B cell (primary cell): ENCODE measurements at regions not wholly inside any gene's neighbourhood (a gene's known extent, or its start where the extent isn't known, plus 50 kb on each side); places are given as distances from the start of the nearest gene placed in this dataset.

Experiments used
- ATAC-seq: fragments of 200-7000 bp; cut with Tn5 transposase; one replicate; pipeline ENCODE4 v1.10.0; 2021; ENCODE audit warnings: low read depth, mild to moderate bottlenecking, moderate number of reproducible peaks, moderate library complexity
- CTCF ChIA-PET: fragments of 350-600 bp; sonication (Branson Sonifier 250); formaldehyde crosslinking; loops from one replicate; lab custom pipeline; 2021; ENCODE audit warnings: antibody characterized with exemption, inconsistent platforms; lab: Charles Lee
- POLR2A ChIA-PET: fragments of 350-600 bp; sonication (Branson Sonifier 250); formaldehyde crosslinking; loops from one replicate; lab custom pipeline; 2021; ENCODE audit warnings: antibody characterized with exemption; lab: Charles Lee
- DNase-seq: peaks from one replicate; pipeline ENCODE4 v3.0.0; 2013
- H2AFZ ChIP-seq: 2 replicates; pipeline ENCODE4 v1.6.1; 2012; ENCODE audit warnings: mild to moderate bottlenecking, low read depth, low read length; ENCODE audit not compliant: insufficient read depth, poor library complexity, severe bottlenecking
- H3K27ac ChIP-seq, 2 donors: 1 replicate in 1 of 2; 2 replicates in 1 of 2; pipeline ENCODE4 v1.5.1; 2012 to 2013; ENCODE audit warnings: low read length in 2 of 2, mild to moderate bottlenecking in 2 of 2, moderate library complexity in 1 of 2
- H3K27me3 ChIP-seq, 4 experiments: fragments of 200-600 bp in 1 of 4; sonication (generic) in 1 of 4; replicated peaks in 1 of 4; 1 replicate in 2 of 4; 2 replicates in 2 of 4; pipeline versions ENCODE4 v1.6.1 to v1.7.0; 2013 to 2016; ENCODE audit warnings: low read length in 3 of 4, mild to moderate bottlenecking in 2 of 4, mixed read lengths in 1 of 4, moderate library complexity in 1 of 4; ENCODE audit not compliant: insufficient read depth in 4 of 4, control insufficient read depth in 3 of 4; ENCODE audit errors: control extremely low read depth in 1 of 4
- H3K36me3 ChIP-seq, 2 experiments: replicated peaks in 1 of 2; 1 replicate in 1 of 2; 2 replicates in 1 of 2; pipeline versions ENCODE4 v1.6.1 to v1.7.1; 2013; ENCODE audit warnings: low read length in 1 of 2; ENCODE audit not compliant: insufficient read depth in 2 of 2, control insufficient read depth in 1 of 2; ENCODE audit errors: control extremely low read depth in 1 of 2, extremely low read depth in 1 of 2
- H3K4me1 ChIP-seq, 2 donors: fragments of 200-600 bp in 1 of 2; sonication (generic) in 1 of 2; 1 replicate in 1 of 2; 2 replicates in 1 of 2; pipeline versions ENCODE4 v1.5.1 to v1.6.1; 2013 to 2017; ENCODE audit warnings: low read length in 2 of 2; ENCODE audit not compliant: control insufficient read depth in 2 of 2, insufficient read depth in 2 of 2
- H3K4me2 ChIP-seq: replicated peaks from 2 replicates; pipeline ENCODE3; 2012; ENCODE audit warnings: mild to moderate bottlenecking, low read depth, low read length; ENCODE audit not compliant: poor library complexity, severe bottlenecking
- H3K4me3 ChIP-seq, 5 experiments: fragments of 200-600 bp in 1 of 5; sonication (generic) in 1 of 5; 1 replicate in 3 of 5; 2 replicates in 2 of 5; pipeline versions ENCODE4 v1.5.1 to v1.7.0; 2011 to 2016; ENCODE audit warnings: low read length in 4 of 5, mild to moderate bottlenecking in 4 of 5, low read depth in 2 of 5, control low read depth in 1 of 5, moderate library complexity in 1 of 5; ENCODE audit not compliant: insufficient read depth in 1 of 5; ENCODE audit errors: control extremely low read depth in 1 of 5, extremely low read depth in 1 of 5
- H3K79me2 ChIP-seq: fragments of 200-600 bp; sonication (generic); one replicate; pipeline ENCODE4 v1.6.0; 2016; ENCODE audit warnings: low read length; ENCODE audit not compliant: control insufficient read depth, insufficient read depth
- H3K9ac ChIP-seq: fragments of 200-600 bp; sonication (generic); 2 replicates; pipeline ENCODE4 v1.6.1; 2017; ENCODE audit warnings: mild to moderate bottlenecking, low read length, moderate library complexity
- H3K9me3 ChIP-seq, 3 donors: one replicate each; pipeline versions ENCODE4 v1.6.1 to v1.7.1; 2013; ENCODE audit warnings: low read length in 2 of 3; ENCODE audit not compliant: control insufficient read depth in 2 of 3, insufficient read depth in 1 of 3; ENCODE audit errors: control extremely low read depth in 1 of 3
- H4K20me1 ChIP-seq: 2 replicates; pipeline ENCODE4 v1.6.0; 2012; ENCODE audit warnings: mild to moderate bottlenecking, low read length; ENCODE audit not compliant: insufficient read depth, control insufficient read depth, poor library complexity, severe bottlenecking
- H3K27ac Mint-ChIP-seq: one replicate; pipeline ENCODE4 v1.8.0; 2021; ENCODE audit warnings: mixed read lengths
- H3K27me3 Mint-ChIP-seq: one replicate; pipeline ENCODE4 v1.8.0; 2021; ENCODE audit warnings: mixed read lengths
- H3K4me1 Mint-ChIP-seq: one replicate; pipeline ENCODE4 v1.8.0; 2021; ENCODE audit warnings: mixed read lengths
- H3K4me3 Mint-ChIP-seq: one replicate; pipeline ENCODE4 v1.8.0; 2021; ENCODE audit warnings: mixed read lengths
- H3K9me3 Mint-ChIP-seq: one replicate; pipeline ENCODE4 v1.8.0; 2022; ENCODE audit warnings: mixed read lengths; ENCODE audit not compliant: insufficient read depth
- CTCF ChIP-seq: fragments of 200-600 bp; IDR thresholded peaks from one replicate; pipeline ENCODE4 v1.8.0; 2022; ENCODE audit warnings: antibody characterized with exemption, mild to moderate bottlenecking
- EZH2 ChIP-seq: IDR thresholded peaks from 2 replicates; pipeline ENCODE4 v1.6.1; 2012; ENCODE audit warnings: borderline replicate concordance, low read depth, mild to moderate bottlenecking, moderate library complexity, low read length; ENCODE audit not compliant: insufficient read depth, poor library complexity, severe bottlenecking
- WGBS: methylation state at CpG from one replicate; pipeline ENCODE4 v1.1.5; 2013; ENCODE audit warnings: missing lambda C conversion rate; ENCODE audit not compliant: insufficient coverage; 5-methylcytosine and 5-hydroxymethylcytosine counted together
- intact Hi-C: fragments of 100-400 bp; cut with micrococcal nuclease; formaldehyde crosslinking; loops from one replicate; pipeline ENCODE4 v1.10.0; 2022

GRCh38 chr12:115233891-115234543 is 550.0 kb upstream of the TBX3 start:
- ATAC-seq: no peak
- ChIA-PET POLR2A (no interaction called here), CTCF (no interaction called here)
- Histone ChIP-seq H3K27ac (no peak overlapping the region), H3K9me3 (no peaks in the 10 kb centered on the region), H3K4me2 (no peak overlapping the region), H3K4me3 (no peak overlapping the region), H3K27me3 (peaks cover 0 to 3% (median 0%) of the 10 kb centered on the region in 4 experiments), H3K4me1 (no peaks in the 10 kb centered on the region), H4K20me1 (no peaks in the 10 kb centered on the region), H3K79me2 (no peaks in the 10 kb centered on the region), H3K36me3 (no peaks in the 10 kb centered on the region), H3K9ac (no peak overlapping the region), H2AFZ (no peak overlapping the region)
- Mint-ChIP-seq H3K4me3 (no peak overlapping the region), H3K4me1 (no peaks in the 10 kb centered on the region), H3K27ac (no peak overlapping the region), H3K27me3 (no peaks in the 10 kb centered on the region), H3K9me3 (peaks cover 2% of the 10 kb centered on the region)
- TF ChIP-seq EZH2: no peak
- no peak for TF ChIP-seq CTCF
- DNase-seq: no peak
- WGBS: 59% methylated on average over 5 of the region's 6 CpGs
- intact Hi-C loops: no loop called here

DNA sequence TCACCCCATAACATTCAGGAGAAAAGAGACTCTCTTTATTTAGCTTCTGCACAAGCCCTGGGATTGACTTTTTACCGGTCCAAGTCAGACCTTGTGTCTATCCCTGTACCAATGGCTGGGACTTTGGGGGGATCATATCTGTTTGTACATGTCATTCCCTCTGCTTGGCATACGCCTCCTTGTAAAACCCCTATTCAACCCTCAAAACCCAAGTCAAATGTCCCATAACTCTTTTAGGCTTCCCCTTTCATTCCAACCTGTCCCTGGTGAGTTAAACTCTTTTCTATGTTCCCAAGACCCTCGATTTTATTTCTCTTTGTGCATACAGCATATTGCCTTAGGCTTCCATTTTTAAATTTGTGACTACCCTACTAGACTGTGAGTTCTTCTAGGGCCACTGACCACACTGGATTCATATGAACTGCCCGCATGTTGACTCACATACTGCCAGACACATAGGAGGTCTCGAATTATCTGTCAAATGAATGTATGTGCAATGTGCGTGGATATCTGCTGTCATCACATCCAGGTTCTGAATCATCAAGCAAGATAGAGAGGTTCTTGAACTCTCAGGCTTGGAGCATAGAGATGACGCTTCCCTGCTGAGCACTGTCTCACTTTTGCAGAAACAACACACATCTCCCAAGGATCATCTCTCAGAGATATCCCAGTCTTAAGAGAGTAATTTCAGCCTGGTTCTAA is 548.6 kb upstream of the TBX3 start:
- Mint-ChIP-seq H3K9me3 (peaks cover 2% of the 10 kb centered on the region), H3K4me3 (no peak overlapping the region), H3K4me1 (no peaks in the 10 kb centered on the region), H3K27ac (no peak overlapping the region), H3K27me3 (no peaks in the 10 kb centered on the region)
- ChIA-PET POLR2A (no interaction called here), CTCF (no interaction called here)
- H3K4me2 ChIP-seq: no peak overlapping the region
- H3K4me3 ChIP-seq: no peak overlapping the region
- no peaks in the 10 kb centered on the region for H3K4me1 ChIP-seq
- H3K9me3 ChIP-seq: no peaks in the 10 kb centered on the region
- TF ChIP-seq EZH2: no peak
- TF ChIP-seq CTCF: no peak
- DNase-seq (no peak), ATAC-seq (no peak)
- no peaks in the 10 kb centered on the region for H3K79me2 ChIP-seq
- H3K27me3 ChIP-seq: peaks cover 0 to 3% (median 0%) of the 10 kb centered on the region in 4 experiments
- no peak overlapping the region for H2AFZ ChIP-seq
- no peak overlapping the region for H3K27ac ChIP-seq
- H3K36me3 ChIP-seq: no peaks in the 10 kb centered on the region
- intact Hi-C loops: no loop called here
- no peaks in the 10 kb centered on the region for H4K20me1 ChIP-seq
- 79% methylated on average over 2 of the region's 7 CpGs for WGBS
- H3K9ac ChIP-seq: no peak overlapping the region
